GM06990 (cell line): ENCODE measurements at regions not wholly inside any gene's neighbourhood (a gene's known extent, or its start where the extent isn't known, plus 50 kb on each side); places are given as distances from the start of the nearest gene placed in this dataset.

Source experiments
- DNase-seq: peaks from one replicate; pipeline ENCODE4 v3.0.0-alpha.2; 2011; ENCODE audit not compliant: insufficient read length; ENCODE audit errors: extremely low read depth
- H3K27me3 ChIP-seq: replicated peaks from 2 replicates; pipeline ENCODE4 v1.6.0; 2011; ENCODE audit warnings: low read length; ENCODE audit not compliant: control insufficient read depth, insufficient read depth
- H3K36me3 ChIP-seq: 2 replicates; pipeline ENCODE4 v1.5.1; 2011; ENCODE audit warnings: low read length; ENCODE audit not compliant: control insufficient read depth, insufficient read depth
- H3K4me3 ChIP-seq: replicated peaks from 2 replicates; pipeline ENCODE4 v1.5.1; 2011; ENCODE audit warnings: low read depth, mild to moderate bottlenecking, control low read depth, low read length
- CTCF ChIP-seq: IDR thresholded peaks from 2 replicates; pipeline ENCODE4 v1.5.1; 2011; ENCODE audit warnings: low read length, control low read depth, mild to moderate bottlenecking, inconsistent platforms; ENCODE audit not compliant: insufficient read depth, poor library complexity, severe bottlenecking

GRCh38 chr15:62961134-62961533, 81.4 kb upstream of the TPM1 start:
- Histone ChIP-seq H3K27me3 (no peaks in the 10 kb centered on the region), H3K4me3 (no peak overlapping the region), H3K36me3 (no peaks in the 10 kb centered on the region)
- DNase-seq = no peak
- no peak for TF ChIP-seq CTCF

- Histone ChIP-seq H3K4me3 (no peak overlapping the region), H3K36me3 (no peaks in the 10 kb centered on the region), H3K27me3 (no peaks in the 10 kb centered on the region)
- DNase-seq = no peak
- TF ChIP-seq CTCF = no peak
These were observed 80.2 kb upstream of the TPM1 start for GRCh38 chr15:62962101-62962995.

GRCh38 chr15:62964251-62964650, 78.3 kb upstream of the TPM1 start:
- Histone ChIP-seq H3K27me3 (no peaks in the 10 kb centered on the region), H3K4me3 (no peak overlapping the region), H3K36me3 (no peaks in the 10 kb centered on the region)
- no peak for TF ChIP-seq CTCF
- no peak for DNase-seq

- no peak overlapping the region for H3K4me3 ChIP-seq
- DNase-seq = no peak
- no peak for TF ChIP-seq CTCF
- no peaks in the 10 kb centered on the region for H3K36me3 ChIP-seq
- no peaks in the 10 kb centered on the region; the same call in 1 of the 2 replicates for H3K27me3 ChIP-seq
These were observed 76.1 kb upstream of the TPM1 start for GRCh38 chr15:62966294-62967078.

GRCh38 chr15:62968699-62969098, 73.8 kb upstream of the TPM1 start:
- no peak overlapping the region for H3K4me3 ChIP-seq
- H3K27me3 ChIP-seq = no peaks in the 10 kb centered on the region; the same call in none of the 2 replicates
- TF ChIP-seq CTCF = no peak
- no peak for DNase-seq
- no peaks in the 10 kb centered on the region for H3K36me3 ChIP-seq
